GM18505 (cell line): ENCODE measurements at regions not wholly inside any gene's neighbourhood (a gene's known extent, or its start where the extent isn't known, plus 50 kb on each side); places are given as distances from the start of the nearest gene placed in this dataset.
"Not testable (repeated sequence)": the region's sequence is repeated elsewhere in the genome, so short reads cannot be mapped to it uniquely, and the experiment has no call there.

Experiments used
- ATAC-seq: cut with Tn5 transposase; IDR thresholded peaks from one replicate; pipeline ENCODE4 v1.9.1; 2021; ENCODE audit not compliant: unreplicated experiment
- POLR2A ChIP-seq: IDR thresholded peaks from 4 replicates; pipeline ENCODE4 v1.6.1; 2011; ENCODE audit warnings: borderline replicate concordance; ENCODE audit not compliant: insufficient read depth, insufficient read length; ENCODE audit errors: extremely low read depth

DNA sequence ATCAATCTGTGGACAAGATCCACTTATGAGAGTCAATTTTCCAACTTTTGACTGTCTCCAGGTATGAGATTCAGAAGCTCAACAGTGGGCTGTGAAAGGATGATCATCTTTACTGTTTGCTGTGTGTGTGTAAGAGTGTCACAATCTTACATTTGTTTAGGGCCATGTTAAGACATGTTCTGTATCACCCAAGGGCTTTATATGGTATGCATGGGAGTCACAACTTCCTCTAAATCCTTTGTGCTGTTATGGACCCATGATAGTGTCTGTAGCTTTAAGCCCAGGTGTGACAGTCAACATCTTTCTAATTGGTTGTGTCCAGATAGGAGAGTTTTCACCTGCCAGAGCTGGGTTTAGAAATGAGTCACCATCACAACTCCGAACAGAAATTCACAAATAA is 70.2 kb downstream of the ZNF726 start:
- ATAC-seq: not testable (repeated sequence)

DNA sequence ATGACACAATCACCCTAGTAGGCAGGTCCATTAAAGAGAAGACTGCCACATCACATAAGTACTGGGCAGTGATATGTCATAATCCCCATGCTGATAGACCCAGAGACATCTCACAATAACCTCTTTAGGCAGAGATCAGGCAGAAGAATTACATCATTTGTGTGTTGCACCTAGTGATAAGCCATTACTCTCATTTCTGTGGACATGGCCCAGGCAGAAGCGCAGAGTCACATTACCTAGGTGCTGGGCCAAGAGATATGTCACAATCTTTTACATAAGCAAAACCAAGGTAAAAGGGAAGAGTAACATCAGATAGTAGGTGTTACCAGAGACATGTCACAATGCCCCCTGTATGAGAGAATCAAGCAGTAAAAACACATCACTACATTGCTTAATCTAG is 71.9 kb downstream of the ZNF726 start:
- TF ChIP-seq POLR2A: no peak
- ATAC-seq: no peak

DNA sequence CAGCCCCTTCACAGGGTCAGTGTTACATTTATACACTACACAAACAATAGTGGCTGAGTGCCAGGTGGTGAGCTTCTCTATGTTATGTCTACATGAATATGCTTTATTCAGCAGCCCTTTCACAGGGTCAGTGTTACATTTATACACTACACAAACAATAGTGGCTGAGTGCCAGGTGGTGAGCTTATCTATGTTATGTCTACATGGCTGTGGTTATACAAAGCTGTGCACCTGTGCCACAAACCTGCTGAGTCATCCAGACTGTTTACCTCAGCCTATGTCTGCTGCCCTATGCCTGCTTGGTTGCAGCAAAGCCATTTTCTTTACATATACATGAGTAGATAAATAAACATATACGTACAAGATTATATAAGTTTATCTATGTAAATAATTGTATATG is 76.5 kb downstream of the ZNF726 start:
- no peak for TF ChIP-seq POLR2A
- no peak for ATAC-seq

DNA sequence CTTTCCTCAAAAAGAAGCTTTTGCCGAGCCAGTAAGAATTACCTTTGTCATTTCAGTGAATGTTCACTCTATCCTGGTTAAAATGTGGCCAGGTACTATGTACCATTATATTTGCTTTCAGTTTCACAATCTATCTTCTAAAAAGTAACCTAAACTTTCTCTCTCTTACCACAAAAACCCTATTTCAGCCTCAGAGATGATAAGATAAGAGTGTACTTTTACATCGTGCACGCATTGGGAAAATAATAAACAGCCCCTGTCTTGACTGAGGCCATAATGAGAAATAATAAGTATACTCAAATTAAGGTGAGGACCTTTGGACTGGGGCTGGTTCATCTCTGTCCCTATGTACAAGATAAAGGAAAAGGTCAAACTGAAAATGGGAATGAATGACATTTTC is 77.7 kb downstream of the ZNF726 start:
- no peak for TF ChIP-seq POLR2A
- ATAC-seq: no peak

DNA sequence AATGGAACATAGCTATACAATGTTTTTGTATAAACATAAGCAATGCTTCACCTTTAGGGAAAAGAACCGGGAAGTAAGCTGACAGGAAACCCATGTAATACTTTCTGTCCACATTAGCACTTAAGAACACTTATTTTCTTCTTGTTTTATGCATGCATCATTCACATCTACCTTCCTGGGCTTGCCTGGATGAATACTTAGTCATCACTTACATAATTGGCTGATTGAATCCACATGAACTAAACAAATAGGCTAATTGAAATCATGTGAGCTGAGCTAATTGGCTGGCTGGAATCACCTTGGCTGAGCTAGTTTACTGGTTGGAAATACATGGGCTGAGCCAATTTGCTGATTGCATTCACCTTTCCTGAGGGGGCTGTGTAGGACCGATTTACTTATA is 78.8 kb downstream of the ZNF726 start:
- no peak for TF ChIP-seq POLR2A
- no peak for ATAC-seq

DNA sequence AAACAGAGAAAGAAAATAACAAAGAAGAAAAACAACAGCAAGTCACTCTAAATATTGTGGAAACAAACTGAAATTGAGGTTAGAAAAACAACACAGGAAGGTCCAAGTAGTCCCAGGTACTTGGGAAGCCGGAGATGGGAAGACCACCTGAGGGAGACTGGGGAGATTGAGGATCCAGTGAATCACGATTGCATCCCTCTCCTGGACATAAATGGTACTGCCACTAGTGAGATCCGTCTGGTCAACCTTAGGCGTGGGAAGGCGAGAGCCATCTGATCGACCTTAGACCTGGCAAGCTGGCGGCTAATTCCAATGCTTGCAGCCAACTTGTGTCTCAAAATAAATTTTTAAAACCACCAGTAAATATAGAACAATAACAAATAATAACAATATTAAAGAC is 81.9 kb downstream of the ZNF726 start:
- ATAC-seq: no peak
- TF ChIP-seq POLR2A: no peak

DNA sequence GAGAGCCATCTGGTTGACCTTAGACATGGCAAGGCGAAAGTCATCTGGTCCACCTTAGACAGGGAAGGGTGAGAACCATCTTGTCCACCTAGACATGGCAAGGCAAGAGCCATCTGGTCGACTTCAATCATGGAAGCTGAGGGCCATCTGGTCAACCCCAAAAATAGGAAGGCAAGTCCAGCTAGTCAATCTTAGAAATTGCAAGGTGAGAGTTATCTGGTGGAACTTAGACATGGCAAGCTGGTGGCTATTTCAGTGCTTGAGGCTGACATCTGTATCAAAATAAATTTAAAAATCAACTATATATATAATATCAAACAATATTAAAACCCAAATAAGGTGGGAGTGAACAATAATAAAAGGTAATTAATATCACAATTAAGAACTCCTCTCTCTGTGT is 83.9 kb downstream of the ZNF726 start:
- ATAC-seq: no peak
- no peak for TF ChIP-seq POLR2A

DNA sequence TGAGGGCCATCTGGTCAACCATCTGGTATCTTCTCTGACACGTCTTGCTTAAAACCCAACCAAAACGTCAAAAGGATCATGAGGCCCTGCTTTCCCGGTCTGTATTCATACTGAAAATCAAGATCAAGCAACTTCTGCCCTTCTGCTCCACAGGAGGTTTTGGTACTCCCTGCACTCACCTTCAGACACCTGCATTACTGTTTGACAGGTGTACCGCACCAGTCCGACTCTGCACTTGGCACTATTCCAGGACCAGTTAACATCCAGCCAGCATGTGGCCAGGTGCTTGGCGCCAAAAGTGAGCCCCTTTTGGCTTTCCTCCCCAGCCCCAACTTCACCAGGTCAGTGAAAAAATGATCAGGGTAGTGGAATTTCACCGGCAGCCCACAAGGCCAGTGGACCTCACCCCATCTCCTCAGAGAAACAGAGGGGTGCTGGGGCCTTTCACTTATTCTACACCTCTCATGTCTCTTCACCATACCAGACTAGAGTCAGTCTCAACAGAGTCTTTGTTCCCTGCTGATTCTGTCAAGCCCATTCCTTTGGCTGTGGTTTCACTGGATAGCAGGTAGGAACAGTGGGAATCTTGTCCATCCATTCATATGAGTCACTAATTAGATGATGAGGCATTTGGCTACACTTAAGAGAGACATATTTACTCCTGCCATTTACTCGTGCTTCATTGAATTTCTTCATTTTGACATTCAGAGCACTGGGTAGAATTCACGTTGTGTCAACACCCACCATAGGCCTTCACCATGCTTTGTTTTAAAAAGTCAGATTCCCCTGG is 85.3 kb downstream of the ZNF726 start:
- TF ChIP-seq POLR2A: no peak
- no peak for ATAC-seq

DNA sequence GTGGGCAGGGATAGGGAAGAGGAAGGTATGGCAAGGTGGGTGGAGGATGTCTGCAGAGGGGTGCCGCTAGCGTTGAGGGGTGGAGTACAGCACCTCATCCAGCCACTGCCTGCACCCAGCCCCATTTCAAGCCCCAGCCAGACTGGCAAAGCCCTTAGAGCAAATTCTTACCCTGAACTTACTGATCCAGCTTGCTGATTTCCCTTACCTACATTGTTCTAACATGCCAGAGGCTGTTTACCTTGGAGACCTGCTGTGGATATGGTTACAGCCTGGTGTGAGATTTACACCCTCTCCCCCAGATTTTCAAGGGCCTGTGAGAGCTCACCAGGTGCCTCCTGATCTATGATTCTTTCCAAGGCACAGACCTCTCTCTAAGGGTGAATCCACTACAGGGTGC is 86.0 kb downstream of the ZNF726 start:
- no peak for ATAC-seq
- no peak for TF ChIP-seq POLR2A

DNA sequence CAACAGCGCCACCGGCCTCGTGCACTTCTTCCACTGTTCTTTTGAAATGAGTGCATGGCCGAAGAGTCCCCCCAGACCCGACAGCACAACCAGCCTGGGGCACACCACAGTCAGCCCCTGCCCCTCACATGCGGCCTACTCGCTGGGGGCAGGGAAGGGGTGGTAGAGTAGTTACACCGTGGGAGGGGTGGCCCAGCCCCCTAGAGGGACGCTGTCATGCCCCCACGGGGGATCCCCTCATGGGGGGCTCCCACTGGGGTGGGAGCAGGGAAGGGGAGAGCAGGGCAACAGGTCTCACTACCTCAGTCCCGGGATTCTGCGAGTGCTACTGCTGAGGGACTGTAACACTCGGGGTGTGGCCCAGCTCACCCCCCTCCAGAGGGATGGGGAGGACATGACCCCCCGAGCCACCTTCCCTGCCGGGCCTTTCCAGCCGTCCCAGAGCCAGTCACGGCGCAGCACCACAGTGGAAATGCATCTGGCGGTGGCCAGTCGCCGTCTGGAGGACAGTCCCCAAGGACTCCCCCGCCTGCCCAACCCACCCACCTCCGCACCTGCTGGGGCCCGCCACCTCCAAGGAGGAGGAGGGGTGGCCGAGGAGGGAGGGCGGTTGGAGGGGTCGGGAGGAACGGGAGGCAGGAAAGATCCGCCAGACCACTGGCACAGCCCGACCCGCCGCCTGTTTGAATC is 84.6 kb upstream of the ZNF254 start:
- TF ChIP-seq POLR2A: no peak
- ATAC-seq: no peak

DNA sequence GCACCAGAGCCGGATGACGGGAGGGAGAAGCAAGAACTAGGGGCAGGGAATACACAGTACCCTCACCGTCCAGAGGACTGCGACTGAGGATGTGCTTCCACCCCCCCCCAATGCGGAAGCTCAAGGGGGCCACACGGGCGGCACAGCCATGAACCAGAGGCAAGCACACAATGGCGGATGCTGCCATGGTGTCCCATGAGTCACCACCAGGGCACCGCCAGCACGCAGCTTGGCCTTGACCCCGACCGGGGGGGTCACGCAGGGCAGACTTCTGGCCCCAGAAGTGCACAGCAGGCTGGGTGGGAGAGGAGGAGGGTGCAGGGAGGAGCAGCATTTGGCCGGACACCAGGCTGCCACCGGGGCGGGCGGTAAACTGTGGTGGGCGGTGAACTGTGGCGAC is 83.5 kb upstream of the ZNF254 start:
- no peak for TF ChIP-seq POLR2A
- no peak for ATAC-seq

DNA sequence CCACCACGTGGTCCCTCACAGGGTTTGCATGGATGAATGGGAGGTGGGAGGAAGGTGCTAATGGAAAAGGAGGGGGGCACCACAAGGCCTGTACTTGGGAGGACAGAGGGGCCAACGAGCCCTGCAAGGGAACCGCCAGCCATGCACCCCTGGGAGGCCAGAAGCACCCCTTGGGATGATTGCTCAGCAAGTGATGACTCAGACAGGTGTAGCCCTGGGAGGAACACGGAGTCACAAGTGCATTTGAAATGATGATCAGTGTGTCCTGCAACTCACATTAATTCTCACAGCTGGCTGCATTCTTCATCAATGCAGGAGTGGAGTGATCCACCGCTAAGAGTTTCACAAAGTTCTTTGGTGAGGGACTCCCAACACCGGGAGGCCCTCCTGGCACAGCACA is 82.8 kb upstream of the ZNF254 start:
- TF ChIP-seq POLR2A: no peak
- no peak for ATAC-seq

DNA sequence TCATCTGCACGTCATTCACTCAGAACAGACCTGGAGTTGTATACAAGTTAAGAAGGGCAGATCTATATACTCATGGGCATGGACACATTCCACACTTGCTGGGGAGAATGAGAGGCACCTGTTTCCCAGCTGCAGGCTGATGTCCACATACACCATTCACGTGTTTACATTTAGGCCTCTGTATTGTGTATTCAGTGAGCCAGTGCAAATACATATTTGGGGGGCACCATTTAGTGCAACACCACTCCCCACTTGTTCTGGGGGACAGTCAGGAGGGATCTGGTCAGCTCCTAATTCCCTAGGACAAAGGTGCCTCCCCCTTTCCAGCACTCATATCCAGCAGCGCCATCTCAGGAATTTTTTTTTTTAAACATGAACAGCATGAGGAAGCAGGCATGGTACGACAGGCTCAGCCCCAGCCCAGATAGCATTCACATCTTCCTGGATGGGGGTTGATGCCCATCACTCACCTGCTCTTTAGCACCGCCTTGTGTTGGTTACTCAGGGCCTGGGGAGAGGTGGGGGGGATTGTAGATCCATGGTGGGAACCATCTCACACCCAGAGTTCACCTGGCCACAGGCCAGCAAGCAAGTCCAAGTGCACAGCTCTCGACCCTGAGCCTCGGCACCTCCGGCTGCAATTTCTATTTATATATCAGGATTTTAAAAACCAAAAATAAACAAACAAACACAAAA is 56.9 kb upstream of the ZNF254 start:
- TF ChIP-seq POLR2A: no peak
- ATAC-seq: no peak

DNA sequence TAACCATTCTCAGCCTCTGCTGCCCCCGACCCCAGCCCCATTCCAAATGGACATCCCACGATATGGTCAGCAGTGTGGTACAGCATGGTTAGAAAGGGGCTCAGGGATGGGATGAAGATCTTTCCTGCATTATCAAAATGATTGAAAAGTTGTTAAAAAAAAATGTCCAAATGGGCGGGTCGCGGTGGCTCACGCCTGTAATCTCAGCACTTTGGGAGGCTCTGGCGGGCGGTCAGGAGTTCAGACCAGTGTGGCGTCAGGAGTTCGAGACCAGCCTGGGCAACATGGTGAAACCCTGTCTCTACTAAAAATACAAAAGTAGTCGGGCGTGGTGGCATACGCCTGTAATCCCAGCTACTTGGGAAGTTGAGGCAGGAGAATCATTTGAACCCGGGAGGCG is 54.3 kb upstream of the ZNF254 start:
- no peak for ATAC-seq
- no peak for TF ChIP-seq POLR2A
